ENCODE measurements at regions not wholly inside any gene's neighbourhood (a gene's known extent, or its start where the extent isn't known, plus 50 kb on each side); places are given as distances from the start of the nearest gene placed in this dataset.

DNA sequence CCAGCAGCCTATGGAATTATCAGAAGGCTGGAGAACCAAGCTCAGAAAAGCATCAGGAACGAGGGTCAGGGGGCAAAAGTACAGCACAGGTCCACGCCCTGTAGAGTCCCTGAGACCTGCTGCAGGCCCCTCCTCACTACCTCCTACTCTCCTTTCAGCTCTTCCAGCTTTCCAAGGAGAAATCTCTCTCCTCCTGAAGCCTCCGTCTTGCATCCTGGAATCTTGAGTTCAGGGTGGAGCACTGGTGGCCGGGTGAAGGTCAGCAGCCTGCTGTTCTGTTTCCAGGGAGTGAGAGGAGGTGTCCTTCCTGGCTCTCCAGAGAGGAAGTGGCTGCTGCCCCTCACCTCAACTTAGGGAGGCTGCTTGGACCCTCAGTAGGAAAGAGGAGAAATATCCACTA is 342.3 kb downstream of the ZSWIM6 start:
- TF ChIP-seq EZH2phosphoT487 (IDR thresholded peaks at IDR 0.05; ENCODE audit: borderline replicate concordance, low read length) = no peak
- TF ChIP-seq, protein P1, sequence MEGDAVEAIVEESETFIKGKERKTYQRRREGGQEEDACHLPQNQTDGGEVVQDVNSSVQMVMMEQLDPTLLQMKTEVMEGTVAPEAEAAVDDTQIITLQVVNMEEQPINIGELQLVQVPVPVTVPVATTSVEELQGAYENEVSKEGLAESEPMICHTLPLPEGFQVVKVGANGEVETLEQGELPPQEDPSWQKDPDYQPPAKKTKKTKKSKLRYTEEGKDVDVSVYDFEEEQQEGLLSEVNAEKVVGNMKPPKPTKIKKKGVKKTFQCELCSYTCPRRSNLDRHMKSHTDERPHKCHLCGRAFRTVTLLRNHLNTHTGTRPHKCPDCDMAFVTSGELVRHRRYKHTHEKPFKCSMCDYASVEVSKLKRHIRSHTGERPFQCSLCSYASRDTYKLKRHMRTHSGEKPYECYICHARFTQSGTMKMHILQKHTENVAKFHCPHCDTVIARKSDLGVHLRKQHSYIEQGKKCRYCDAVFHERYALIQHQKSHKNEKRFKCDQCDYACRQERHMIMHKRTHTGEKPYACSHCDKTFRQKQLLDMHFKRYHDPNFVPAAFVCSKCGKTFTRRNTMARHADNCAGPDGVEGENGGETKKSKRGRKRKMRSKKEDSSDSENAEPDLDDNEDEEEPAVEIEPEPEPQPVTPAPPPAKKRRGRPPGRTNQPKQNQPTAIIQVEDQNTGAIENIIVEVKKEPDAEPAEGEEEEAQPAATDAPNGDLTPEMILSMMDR (IDR thresholded peaks at IDR 0.05; ENCODE audit: low read depth, low read length, poor library complexity, severe bottlenecking) = no peak
- no peaks in the 10 kb centered on the region for H4K20me1 ChIP-seq (ENCODE audit: control insufficient read depth, insufficient read depth, low read depth, low read length)

DNA sequence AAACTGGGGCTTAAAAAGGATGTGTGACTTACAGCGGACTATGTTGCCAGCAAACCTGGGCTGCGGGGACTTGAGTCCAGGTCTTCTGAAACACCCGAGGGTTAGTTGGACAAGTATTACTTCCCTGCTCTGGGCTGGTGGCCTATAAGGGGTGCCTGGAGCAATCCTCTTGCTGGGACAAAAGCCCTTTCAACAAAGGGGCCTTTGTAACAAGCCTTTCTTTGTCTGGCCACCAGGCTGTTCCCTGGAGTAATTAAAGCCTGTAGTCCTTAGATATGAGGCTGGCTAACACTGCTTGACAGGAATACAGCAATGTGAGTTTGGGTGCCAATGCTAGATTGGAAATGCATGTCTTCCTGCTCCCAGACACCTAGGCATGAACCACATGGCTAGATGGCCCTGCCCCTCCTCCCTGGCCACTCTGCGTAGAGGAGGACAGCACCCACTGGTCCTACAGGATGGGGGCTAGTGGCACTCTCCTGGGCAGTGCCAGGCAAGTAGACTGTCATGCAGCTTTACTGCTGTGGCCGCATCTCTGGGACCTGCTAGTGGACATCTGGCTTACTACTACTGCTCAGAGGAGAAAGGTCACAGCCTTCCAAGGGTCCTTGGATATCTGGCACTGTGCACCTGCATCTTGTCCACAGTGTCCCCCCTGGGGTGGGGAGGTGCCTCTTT is 343.1 kb downstream of the ZSWIM6 start:
- Histone ChIP-seq H3K27me3 (ENCODE audit: control insufficient read depth, low read length) (no peaks in the 10 kb centered on the region), H3K4me1 (ENCODE audit: control insufficient read depth, low read length) (no peaks in the 10 kb centered on the region), H3K4me3 (ENCODE audit: low read length) (no peak overlapping the region), H3K9me2 (replicated peaks; ENCODE audit: control insufficient read depth, low read length) (no peaks in the 10 kb centered on the region), H3K9me3 (ENCODE audit: control insufficient read depth, insufficient read depth, low read length) (no peaks in the 10 kb centered on the region), H3K4me2 (ENCODE audit: low read length) (no peak overlapping the region), H3K27ac (ENCODE audit: low read depth, low read length) (no peak overlapping the region), H4K20me1 (ENCODE audit: control insufficient read depth, insufficient read depth, low read depth, low read length) (no peaks in the 10 kb centered on the region), H3F3A (ENCODE audit: control insufficient read depth, insufficient read depth) (no peaks in the 10 kb centered on the region), H3K36me3 (ENCODE audit: control insufficient read depth, low read length) (no peaks in the 10 kb centered on the region), H3K79me2 (ENCODE audit: control insufficient read depth, low read length) (no peaks in the 10 kb centered on the region)
- TF ChIP-seq EZH2phosphoT487 (IDR thresholded peaks at IDR 0.05; ENCODE audit: borderline replicate concordance, low read length) = no peak
- TF ChIP-seq, protein P1 (IDR thresholded peaks at IDR 0.05; ENCODE audit: low read depth, low read length, poor library complexity, severe bottlenecking) = no peak

More for the DNA sequence above, 342.3 kb downstream of the ZSWIM6 start:
- Histone ChIP-seq H3K4me2 (ENCODE audit: low read length) (no peak overlapping the region), H3K4me3 (ENCODE audit: low read length) (no peak overlapping the region), H3K9me2 (replicated peaks; ENCODE audit: control insufficient read depth, low read length) (no peaks in the 10 kb centered on the region), H3K9me3 (ENCODE audit: control insufficient read depth, insufficient read depth, low read length) (no peaks in the 10 kb centered on the region), H3K27me3 (ENCODE audit: control insufficient read depth, low read length) (no peaks in the 10 kb centered on the region), H3K27ac (ENCODE audit: low read depth, low read length) (no peak overlapping the region), H3K36me3 (ENCODE audit: control insufficient read depth, low read length) (no peaks in the 10 kb centered on the region), H3F3A (ENCODE audit: control insufficient read depth, insufficient read depth) (no peaks in the 10 kb centered on the region), H3K4me1 (ENCODE audit: control insufficient read depth, low read length) (no peaks in the 10 kb centered on the region), H3K79me2 (ENCODE audit: control insufficient read depth, low read length) (no peaks in the 10 kb centered on the region)

DNA sequence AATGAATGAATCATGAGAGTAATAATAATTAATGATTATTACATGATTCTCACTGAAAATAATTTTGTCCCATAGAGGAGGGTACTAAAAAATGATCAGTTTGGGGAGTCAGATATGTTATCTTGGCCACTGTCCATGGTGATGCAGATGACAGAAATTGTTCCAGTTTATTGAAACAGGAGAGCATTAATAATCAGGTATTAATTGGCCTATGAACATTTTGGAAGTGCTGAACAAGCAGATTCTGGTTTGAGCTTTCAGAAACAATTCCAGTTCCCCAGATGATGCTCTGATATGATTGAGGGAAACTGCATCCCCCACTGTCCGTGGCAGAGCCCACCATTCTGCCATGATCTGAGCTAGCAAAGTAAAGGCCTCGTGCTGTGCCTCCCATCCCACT is 345.2 kb downstream of the ZSWIM6 start:
- Histone ChIP-seq H4K20me1 (ENCODE audit: control insufficient read depth, insufficient read depth, low read depth, low read length) (no peaks in the 10 kb centered on the region), H3K9me2 (replicated peaks; ENCODE audit: control insufficient read depth, low read length) (no peaks in the 10 kb centered on the region), H3K36me3 (ENCODE audit: control insufficient read depth, low read length) (no peaks in the 10 kb centered on the region), H3K27me3 (ENCODE audit: control insufficient read depth, low read length) (no peaks in the 10 kb centered on the region), H3F3A (ENCODE audit: control insufficient read depth, insufficient read depth) (no peaks in the 10 kb centered on the region), H3K4me3 (ENCODE audit: low read length) (no peak overlapping the region), H3K9me3 (ENCODE audit: control insufficient read depth, insufficient read depth, low read length) (no peaks in the 10 kb centered on the region), H3K79me2 (ENCODE audit: control insufficient read depth, low read length) (no peaks in the 10 kb centered on the region), H3K4me2 (ENCODE audit: low read length) (no peak overlapping the region), H3K4me1 (ENCODE audit: control insufficient read depth, low read length) (no peaks in the 10 kb centered on the region), H3K27ac (ENCODE audit: low read depth, low read length) (no peak overlapping the region)
- no peak for TF ChIP-seq EZH2phosphoT487 (IDR thresholded peaks at IDR 0.05; ENCODE audit: borderline replicate concordance, low read length)
- TF ChIP-seq, protein P1 (IDR thresholded peaks at IDR 0.05; ENCODE audit: low read depth, low read length, poor library complexity, severe bottlenecking) = no peak

Measured in DOHH2 (cell line).